CD4-positive, alpha-beta T cell treated with Interleukin-2 at 100 ng/mL for 4 hours (primary cell): ENCODE measurements at regions not wholly inside any gene's neighbourhood (a gene's known extent, or its start where the extent isn't known, plus 50 kb on each side); places are given as distances from the start of the nearest gene placed in this dataset.
"Not testable (repeated sequence)": the region's sequence is repeated elsewhere in the genome, so short reads cannot be mapped to it uniquely, and the experiment has no call there.

Experiments
- DNase-seq: peaks from one replicate; pipeline ENCODE4 v3.0.0-alpha.2; 2020; ENCODE audit warnings: low spot score

DNA sequence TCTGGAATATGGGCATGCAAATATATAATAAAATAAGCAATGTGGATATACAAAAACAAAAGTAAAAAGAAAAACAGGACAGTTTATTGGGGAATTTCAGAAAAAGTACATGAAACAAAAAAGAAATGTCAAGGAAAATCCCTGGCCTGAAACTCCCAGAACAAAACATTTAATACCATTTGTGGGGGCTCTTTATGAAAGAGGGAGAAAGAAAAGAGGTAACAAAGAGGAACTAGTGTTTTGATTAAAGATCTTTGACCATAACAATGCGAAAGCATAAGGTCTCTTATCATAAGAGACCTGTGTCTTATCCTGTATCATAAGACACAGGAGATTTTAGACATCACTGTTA is 88.6 kb upstream of the ARID1B start:
- DNase-seq, result no peak

DNA sequence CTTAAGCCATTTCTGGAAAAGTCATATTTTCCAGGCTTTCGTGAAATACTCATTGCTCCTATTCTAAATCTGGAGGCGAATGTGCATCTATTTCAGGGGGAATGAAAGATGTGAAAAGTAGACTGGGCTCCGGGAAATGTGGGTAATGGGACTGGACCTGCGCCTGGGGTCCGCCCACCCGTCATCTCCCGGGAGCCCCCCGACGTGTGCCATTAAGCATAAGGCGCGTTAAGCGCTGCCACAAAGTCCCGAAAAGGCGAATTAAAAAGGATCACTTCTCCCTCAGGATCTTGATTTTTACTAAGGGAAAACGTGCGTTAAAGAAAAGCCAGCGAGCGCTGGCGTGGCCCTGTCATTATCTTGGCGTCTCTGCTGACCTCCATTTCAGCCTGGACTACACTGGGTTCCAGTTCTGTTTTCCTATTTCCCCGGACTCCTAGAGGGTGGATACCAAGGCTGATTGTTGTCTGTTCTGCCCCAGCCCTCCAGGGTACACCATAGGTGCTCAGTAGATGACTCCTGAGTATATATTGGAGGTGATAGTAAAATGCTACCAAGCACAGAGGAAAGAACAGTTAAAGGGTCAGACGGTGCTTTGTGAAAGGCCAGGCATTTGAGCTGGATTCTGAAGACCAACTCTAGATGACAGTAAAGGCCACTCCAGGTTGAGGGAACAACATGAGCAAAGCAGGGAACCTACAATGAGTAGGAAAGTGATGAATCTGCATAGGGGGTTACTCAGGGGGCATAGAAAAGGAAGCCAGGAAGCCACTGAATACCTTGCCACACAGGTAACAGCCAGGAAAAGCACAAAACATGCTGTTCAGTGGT is 89.2 kb upstream of the ARID1B start:
- DNase-seq, result no peak

DNA sequence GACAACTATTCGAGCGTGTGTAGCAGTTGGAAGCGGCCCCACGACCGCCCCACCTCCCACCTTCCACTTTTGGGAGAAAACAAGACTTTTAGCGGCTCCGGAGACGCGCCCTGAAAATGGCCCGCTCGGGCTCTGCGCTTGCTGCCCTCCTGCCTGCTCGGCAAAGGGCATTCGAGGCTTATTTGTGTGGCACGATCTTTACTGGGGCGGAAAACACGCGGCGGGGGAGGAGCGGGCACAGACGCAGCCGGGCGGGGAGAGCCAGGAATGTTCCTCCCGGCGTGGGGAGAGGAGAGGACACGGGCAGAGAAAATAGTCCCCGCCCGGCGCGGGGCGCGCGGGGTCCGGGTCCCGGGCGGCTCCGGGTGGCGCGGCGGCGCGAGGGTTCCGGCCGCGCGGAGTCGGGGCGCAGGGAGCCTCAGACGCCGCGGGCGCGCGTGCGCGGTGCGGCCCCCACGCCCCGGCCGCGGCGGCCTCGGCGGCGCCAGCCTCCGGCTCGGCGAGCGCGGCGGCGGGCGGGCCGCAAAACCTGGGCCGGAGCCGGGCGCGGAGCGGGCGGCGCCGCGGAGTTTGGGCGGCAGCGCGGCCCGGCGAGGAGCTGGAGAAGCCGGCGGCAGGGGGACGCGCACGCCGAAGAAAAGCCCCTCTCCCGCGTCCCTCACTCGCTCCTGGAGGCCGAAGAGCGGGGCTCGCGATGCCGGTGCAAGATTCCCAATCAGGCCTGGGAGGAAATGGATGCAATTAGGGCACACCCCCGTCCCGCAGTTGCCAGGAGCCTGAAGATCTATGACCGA is 90.0 kb upstream of the ARID1B start:
- peak; percentile 77 for DNase-seq

DNA sequence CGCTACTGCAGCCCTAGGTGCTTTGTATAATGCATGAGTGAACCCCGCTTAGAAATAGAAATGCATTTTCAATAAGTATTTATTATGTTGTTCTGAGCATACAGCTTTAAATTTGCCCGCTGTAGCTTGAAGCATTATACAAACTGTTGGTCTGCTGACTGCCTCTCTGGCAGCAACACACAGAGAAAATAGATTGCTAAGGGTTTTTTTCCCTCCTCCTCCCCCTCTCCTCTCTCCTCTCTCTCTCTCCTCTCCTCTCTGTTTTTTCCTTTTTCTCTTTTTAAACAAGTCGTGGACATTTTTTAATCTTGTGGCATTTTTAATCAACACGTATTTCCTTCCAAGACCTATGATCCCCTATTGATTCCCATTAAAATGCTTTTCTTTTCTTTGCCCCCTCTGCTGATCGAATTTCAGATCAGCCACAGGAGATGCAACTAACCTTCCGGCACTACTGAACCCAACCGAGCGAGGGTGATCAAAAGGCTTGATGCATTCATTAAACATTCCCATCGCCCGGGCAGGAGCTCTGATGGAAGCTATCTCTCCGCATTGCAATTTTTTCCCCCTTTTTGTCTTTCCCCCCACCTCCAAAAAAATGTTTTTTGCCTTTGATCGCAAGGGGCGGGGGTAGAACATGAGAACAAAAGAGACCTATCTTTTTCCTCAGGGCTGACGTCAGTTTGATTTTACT is 90.7 kb upstream of the ARID1B start:
- peak; percentile 51 for DNase-seq

DNA sequence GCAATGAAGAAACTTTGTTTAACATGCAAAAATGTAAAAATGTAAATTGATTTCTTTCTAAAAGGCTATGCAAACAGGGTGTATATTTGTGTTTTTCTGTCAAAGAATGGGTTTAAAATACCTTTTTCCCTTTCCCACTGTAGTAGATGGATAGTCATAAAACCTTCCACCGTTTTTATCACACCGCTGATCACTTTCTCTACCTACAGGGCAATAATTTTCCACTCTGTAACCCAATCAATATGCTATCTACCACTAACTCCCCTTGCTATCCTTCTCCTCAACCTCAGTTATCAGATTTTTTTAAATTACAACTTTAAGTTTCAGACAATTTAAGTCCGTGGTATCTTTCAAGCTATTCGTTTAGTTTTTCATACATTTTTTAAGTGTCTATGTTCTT is 91.4 kb upstream of the ARID1B start:
- no peak for DNase-seq

DNA sequence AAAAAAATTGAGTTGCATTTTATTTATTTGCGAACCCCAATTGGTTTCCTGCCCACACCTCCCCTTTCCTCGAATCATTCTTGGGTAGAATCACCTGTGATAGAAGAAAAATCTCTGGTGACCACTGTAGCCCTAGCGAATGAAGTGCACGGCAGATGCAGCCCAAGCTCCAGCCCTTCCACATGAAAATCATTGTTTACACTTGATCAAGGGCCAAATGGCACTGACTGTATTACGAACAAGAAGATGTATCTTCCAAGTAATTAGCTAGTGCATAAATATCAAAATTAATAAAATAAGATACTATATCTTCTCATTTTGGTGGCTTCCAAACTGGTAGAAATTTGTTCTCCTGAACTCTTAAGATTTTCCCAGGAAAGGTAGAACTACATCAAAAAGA is 93.4 kb upstream of the ARID1B start:
- no peak for DNase-seq

DNA sequence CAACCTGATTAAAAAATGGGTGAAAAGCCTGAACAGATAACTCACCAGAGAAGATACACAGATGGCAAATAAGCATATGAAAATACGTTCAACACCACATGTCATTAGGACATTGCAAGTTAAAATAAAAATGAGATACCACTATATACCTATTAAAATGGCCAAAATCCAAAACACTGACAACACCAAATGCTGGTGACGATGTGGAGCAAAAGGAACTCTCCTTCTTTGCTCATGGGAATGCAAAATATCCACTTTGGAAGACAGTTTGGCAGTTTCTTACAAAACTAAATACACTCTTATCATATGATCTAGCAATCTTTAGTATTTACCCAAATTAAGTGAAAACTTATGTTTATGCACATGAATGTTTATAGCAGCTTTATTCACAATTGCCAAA is 100.5 kb upstream of the ARID1B start:
- no peak for DNase-seq

DNA sequence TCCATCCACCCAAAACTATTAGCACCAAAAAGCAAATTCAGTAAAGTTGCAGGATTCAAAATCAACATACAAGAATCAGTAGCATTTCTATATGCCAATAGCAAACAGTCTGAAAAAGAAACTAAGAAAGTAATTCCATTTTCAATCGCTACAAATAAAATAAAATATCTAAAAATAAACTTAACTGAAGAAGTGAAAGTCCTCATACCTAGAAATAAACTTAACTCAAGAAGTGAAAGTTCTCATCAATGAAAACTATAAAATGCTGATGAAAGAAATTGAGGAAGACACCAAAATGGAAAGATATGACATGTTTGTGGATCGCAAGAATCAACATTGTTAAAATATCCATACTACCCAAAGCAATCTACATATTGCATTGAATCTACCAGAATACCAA is 103.0 kb upstream of the ARID1B start:
- no peak for DNase-seq

DNA sequence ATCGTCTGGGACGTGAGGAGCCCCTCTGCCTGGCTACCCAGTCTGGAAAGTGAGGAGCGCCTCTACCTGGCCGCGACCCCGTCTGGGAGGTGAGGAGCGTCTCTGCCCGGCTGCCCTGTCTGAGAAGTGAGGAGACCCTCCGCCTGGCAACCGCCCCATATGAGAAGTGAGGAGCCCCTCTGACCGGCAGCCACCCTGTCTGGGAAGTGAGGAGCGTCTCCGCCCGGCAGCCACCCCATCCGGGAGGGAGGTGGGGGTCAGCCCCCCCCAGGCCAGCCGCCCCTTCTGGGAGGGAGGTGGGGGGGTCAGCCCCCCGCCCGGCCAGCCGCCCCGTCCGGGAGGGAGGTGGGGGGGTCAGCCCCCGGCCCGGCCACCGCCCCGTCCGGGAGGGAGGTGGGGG is 107.1 kb upstream of the ARID1B start:
- not testable (repeated sequence) for DNase-seq

DNA sequence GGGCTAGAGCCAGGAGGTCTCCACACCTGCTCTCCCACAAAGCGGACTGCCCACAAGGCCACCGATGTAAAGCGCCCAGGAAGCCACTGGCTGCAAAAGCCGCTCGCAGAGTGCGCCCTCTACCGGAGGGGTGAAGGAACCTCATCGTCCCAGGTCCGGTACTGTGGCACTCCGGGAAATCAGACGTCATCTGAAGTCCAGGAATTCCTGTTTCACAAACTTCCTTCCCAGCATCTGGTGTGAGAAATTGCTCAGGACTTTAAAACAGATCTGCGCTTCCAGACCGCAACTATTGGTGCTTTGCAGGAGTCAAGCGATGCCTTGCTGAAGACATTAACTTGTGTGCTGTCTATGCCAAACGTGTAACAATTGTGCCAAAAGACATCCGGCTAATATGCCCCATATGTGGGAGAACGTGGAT is 115.1 kb upstream of the ARID1B start:
- no peak for DNase-seq

DNA sequence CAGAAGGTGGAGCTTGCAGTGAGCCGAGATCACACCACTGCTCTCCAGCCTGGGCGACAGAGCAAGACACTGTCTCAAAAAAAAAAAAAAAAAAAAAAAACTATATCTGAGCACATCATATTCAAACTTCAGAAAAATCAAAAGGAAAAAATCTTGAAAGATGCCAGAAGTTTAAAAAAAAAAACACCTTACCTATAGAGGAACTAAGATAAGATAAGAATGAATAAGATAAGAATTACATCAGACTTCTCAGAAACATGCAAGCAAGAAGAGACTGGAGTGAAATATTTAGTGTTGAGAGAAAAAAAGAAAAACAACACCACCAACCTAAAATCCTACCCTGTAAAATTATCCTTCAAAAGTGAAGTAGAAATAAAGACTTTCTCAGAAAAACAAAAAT is 116.8 kb upstream of the ARID1B start:
- no peak for DNase-seq

DNA sequence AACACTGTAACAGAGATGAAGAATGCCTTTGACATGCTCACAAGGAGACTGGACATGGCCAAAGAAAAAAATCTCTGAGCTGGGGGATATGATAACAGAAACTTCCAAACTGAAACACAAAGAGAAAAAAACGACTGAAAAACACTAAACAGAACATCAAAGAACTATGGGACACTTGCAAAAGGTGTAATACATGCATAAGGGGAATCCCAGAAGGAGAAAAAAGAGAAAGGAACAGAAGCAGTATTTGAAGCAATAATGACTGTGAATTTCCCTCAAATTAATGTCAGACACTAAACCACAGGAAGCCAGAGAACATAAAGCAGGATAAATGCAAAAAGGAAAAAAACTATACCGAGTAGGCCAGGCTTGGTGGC is 117.4 kb upstream of the ARID1B start:
- no peak for DNase-seq

DNA sequence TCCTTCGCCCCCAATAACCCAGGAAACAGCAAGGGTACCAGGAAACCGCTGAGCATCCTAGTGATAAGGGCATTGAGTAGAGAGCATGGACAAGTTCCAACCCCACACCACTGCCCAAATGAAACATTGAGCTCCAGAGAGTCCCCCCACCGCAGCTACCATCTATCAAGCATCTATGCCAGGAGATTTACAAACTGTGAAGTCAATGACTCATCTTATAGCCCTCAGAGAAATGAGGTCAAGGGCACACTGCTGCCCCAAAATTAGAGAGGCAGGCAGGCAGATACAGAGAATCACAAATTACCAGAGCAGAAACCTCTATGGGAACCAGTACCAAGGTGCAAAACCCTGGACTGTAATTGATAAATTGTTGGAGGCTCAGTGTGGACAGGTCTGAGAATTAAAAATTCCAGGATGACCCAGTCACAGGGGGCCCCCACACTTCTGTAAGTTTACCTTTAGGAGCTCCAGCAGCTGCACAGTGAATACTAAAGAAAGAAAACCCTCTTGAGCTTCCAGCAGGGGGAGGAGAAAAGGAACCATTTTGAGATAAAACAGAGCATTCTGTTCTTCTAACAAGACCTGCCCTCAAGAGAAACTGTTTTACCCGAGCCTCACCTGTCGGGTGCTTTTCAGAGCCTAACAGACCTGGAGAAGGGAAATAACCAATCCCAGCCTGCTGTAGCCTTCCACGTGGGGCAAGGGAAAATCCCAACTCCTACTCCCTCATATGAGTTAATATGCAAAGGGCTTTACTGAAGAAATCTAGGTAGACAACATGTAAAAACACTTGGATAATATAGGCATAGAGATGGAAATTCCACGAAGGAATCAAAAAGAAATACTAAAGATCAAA is 118.0 kb upstream of the ARID1B start:
- DNase-seq, result no peak

DNA sequence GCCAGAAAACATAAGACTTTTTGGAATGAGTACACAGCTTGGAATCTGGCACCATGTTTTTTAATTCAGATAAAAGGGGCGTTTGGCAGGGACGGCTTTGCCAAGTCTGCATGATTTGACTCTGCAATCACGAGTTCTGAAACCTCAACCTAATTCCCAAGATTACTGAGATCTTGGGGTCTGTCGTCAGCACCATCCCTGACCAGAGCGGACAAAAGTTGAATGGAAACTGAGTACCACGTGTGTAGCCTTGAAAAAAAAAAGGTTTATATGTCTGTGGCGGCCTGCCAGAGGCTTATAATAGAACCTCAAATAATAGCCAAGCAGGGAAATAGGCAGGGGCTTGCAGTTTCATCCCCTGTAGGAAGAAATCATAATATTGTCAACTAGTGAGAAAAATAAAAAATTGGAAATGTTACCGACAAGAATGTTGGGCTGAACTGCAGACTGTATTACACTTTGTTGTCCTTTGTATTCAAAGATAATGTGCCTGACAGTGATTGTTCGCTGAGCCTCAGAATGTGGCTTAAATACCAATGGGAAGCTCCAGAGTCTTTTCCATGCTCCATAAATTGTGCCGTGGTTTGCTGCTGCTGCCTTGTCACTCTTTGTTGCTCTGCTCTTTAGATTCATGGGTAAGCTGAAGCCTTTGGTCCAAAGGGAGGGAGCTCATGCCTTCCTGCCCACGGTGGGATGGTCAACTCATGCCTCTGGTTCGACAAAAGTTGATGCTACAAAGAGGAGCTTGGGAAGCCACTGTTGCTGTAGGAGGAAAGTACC is 118.8 kb upstream of the ARID1B start:
- DNase-seq, result no peak

DNA sequence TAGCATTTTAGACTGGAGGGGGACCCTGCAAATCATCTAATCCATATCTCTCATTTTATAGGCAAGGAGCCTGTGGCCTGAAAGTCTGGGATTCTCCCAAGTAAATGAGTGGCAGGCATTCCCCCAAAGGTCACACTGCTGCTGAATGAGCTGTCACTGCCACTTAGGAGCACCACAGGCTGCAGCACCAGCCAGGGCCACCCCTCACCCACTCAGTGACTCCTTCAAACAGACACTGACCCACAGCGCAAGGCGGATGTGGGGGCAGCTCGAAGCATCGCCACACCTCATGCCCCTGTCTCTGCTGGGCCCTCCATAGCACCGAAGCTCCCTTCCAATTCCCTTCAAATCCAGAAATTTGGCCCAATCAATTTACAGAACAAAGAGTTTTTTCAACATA is 119.9 kb upstream of the ARID1B start:
- DNase-seq, result no peak

DNA sequence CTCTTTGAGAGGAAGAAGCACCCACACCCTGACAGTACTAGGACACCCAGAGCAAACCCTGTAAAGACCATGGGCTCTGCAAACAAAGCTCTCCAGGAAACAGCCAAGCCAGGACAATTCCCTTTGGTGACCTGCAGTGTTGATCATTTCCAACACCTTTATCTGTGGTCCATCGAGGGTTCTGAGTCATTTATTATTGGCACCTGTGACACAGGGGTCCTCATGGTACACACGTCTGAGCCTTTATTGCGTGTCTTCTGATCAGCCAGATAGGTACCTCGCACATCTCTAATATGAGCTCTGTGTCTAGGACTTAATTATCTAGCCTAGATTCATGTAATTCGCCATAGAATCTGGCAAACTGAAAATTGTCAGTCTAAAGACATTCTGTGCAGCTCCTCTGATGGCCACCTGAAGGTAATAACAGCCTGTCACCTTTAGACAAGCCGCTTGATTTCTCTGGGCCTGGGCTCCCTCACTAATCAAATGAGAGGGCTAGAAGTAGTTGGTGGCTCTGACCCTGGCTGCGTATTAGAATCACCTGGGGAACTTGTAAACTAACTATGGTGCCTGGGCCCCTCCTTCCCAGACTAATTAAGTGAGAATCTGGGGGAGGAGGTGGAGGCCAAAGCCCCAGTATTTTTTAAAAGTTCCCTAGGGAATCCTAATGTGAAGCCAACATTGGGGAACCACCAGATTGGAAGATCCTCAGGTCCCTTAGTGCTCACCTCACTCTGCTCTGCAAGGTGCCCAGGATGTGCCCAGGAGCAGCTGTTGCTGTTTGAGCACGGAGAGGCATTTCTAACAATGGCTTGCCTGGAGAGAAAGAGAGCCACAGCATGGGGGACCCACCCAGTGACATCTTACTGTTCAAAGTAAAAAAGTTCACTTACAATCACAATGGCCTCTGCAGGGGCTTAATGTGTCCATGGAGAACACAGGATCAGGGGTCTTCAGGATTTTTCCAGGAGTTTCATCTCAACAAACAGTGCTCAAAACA is 122.0 kb upstream of the ARID1B start:
- no peak for DNase-seq

DNA sequence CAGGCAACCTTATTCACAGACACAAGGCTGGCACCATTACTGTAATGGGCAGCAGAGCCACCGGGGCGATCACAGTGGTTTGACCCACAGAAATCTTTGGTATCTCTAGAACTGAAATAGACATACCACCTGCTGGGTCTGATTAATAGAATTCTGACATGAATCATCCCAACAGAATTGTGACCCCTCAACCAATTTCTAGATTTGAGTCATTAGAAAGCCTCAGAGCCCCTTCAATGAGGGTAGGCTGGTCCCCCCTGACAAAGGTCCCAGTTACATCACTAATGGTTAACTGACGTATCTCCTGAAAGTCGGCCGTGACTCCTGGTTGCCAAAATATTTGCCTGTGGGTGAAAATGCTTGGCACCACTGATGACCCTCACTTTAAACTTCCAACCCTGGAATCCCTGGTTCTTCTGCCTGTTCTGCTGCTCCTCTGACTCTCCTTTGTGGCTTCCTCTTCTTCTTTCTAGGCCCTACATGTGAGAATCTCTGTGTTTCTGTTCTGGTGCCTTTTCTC is 124.9 kb upstream of the ARID1B start:
- no peak for DNase-seq

DNA sequence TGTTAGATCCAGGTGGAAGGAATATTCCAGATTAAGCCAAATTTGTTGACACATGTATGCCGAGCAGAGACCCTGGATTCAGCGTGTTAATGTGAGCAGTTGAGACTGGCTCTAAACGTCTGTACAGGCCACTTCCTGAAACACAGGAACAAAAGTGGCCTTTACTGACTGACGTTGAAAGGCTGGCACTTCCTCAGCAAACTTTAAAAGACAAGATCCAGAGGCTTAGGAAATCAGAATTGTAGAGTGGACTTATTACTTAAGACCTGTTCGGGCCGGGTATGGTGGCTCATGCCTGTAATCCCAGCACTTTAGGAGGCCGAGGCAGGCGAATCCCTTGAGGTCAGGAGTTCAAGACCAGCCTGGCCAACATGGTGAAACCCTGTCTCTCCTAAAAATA is 125.7 kb upstream of the ARID1B start:
- no peak for DNase-seq

DNA sequence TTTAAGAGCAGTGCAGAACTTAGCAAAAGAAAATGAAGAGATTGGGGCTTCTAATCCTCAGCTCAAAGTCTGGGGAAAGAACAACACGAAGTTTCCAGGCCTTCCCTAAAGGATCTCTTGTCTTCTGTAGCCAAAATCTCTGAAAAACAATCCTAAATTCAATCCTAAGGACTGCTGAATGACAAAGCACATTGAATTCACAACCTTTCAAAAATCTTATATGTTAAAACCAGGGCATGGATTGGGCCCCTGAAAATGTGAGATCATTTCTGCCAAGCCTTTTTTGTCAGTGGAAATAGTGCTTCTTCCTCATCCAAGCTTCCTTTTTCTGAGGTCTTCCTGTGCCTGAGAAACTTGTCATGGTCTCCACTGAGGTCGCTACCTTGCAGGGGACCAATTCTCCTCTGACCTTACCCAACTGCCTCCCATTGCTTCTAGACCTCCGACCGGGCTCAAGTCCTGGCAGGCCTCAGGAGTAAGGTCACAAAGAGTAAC is 126.2 kb upstream of the ARID1B start:
- DNase-seq, result no peak

DNA sequence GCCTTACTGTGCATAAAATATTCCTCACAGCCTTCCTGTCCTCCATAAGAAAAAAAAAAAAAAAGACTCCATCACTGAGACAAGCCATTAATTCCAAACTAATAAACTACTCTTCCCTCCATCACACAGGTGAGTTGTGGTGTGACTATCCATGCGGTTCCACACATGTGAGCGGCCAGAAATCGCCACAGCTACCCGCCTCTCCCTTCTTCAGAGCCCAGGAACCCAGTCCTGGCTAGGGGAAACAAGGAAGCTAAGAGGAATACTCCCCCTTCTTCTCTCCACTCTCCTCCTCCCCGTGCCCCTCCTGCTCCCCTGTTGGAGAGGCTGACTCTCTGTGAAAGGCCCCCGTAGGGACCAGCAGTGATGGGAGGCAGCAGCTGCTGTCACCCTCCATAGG is 128.6 kb upstream of the ARID1B start:
- no peak for DNase-seq
